Esophagus squamous epithelium (tissue), 4 donors: ENCODE measurements at regions not wholly inside any gene's neighbourhood (a gene's known extent, or its start where the extent isn't known, plus 50 kb on each side); places are given as distances from the start of the nearest gene placed in this dataset.

Experiments used
- POLR2A ChIP-seq, 4 donors: fragments of 450-650 bp; IDR thresholded peaks; one replicate each; pipeline ENCODE4 v1.6.1; 2017; ENCODE audit warnings: antibody characterized with exemption in 4 of 4, mild to moderate bottlenecking in 4 of 4, moderate library complexity in 3 of 4
- TF ChIP-seq, protein P1 (sequence below), 6 experiments: fragments of 450-650 bp in 4 of 6; fragments of 200-600 bp in 2 of 6; sonication (generic) in 2 of 6; IDR thresholded peaks; one replicate each; pipeline ENCODE4 v1.5.1; 2016 to 2019; ENCODE audit warnings: antibody characterized with exemption in 6 of 6, mild to moderate bottlenecking in 4 of 6, moderate library complexity in 4 of 6

DNA sequence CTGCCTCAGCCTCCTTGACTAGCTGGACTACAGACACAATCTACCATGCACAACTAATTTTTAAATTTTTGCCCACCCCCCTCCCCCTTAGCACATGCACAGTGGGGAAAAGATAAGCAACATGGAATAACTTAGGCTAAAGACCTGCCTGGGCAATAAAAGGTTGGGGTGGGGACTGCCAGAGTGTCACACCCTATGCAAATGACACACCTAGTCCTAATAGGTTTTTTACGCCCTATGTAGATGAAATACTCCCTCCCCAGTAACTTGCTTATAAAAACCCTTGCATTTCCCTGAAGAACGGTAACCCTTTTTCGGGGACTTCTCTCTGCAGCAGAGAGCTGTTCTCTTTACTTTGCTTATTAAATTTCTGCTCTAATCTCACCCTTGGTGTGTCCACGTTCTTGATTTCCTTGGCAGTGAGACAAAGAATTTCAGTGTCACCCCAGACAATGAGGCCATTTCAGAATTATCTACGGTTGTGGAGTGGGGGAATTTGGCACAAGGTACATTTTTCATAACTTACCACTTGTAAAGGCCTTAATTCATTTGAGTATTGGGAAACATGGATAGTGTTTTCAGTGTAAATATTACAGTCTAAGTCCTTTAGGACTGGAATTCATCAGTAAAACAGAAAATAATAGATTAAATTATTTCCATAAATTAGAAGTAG lies 109.2 kb downstream of the NOL4 start:
- TF ChIP-seq, protein P1, sequence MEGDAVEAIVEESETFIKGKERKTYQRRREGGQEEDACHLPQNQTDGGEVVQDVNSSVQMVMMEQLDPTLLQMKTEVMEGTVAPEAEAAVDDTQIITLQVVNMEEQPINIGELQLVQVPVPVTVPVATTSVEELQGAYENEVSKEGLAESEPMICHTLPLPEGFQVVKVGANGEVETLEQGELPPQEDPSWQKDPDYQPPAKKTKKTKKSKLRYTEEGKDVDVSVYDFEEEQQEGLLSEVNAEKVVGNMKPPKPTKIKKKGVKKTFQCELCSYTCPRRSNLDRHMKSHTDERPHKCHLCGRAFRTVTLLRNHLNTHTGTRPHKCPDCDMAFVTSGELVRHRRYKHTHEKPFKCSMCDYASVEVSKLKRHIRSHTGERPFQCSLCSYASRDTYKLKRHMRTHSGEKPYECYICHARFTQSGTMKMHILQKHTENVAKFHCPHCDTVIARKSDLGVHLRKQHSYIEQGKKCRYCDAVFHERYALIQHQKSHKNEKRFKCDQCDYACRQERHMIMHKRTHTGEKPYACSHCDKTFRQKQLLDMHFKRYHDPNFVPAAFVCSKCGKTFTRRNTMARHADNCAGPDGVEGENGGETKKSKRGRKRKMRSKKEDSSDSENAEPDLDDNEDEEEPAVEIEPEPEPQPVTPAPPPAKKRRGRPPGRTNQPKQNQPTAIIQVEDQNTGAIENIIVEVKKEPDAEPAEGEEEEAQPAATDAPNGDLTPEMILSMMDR (IDR thresholded peaks at IDR 0.05), result no peak
- TF ChIP-seq POLR2A (IDR thresholded peaks at IDR 0.05), result no peak
